ENCODE measurements at regions not wholly inside any gene's neighbourhood (a gene's known extent, or its start where the extent isn't known, plus 50 kb on each side); places are given as distances from the start of the nearest gene placed in this dataset.

DNA sequence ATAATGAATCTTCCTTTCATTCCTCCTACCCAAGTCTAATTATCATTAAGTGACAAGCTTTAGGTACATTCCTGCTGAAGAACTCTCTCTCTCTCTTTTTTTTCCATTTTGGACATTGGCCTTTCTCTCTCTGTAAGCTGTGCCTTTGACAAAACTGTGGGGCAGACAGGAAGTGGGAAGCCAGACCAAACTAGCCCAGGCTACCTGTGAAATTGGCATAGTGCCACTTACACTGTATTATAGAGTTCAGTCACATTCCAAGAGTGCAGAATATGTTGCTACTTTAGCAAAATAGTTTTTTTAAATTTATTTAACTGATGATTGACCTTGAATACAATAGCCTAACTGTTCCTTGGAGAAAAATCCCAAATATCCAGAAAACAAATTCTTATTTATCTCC is 381.5 kb upstream of the ETAA1 start:
- in situ Hi-C loops (cut with HindIII; ENCODE audit: low pct_ligation_motif_present, low sequenced_read_pairs), result no loop called here
- no peak for DNase-seq
- TF ChIP-seq, protein P1, sequence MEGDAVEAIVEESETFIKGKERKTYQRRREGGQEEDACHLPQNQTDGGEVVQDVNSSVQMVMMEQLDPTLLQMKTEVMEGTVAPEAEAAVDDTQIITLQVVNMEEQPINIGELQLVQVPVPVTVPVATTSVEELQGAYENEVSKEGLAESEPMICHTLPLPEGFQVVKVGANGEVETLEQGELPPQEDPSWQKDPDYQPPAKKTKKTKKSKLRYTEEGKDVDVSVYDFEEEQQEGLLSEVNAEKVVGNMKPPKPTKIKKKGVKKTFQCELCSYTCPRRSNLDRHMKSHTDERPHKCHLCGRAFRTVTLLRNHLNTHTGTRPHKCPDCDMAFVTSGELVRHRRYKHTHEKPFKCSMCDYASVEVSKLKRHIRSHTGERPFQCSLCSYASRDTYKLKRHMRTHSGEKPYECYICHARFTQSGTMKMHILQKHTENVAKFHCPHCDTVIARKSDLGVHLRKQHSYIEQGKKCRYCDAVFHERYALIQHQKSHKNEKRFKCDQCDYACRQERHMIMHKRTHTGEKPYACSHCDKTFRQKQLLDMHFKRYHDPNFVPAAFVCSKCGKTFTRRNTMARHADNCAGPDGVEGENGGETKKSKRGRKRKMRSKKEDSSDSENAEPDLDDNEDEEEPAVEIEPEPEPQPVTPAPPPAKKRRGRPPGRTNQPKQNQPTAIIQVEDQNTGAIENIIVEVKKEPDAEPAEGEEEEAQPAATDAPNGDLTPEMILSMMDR (IDR thresholded peaks at IDR 0.05; ENCODE audit: low read depth, low read length, missing control alignments), result no peak
- Histone ChIP-seq H3K27me3 (replicated peaks) (no peaks in the 10 kb centered on the region), H3K36me3 (replicated peaks) (no peaks in the 10 kb centered on the region), H3K4me3 (ENCODE audit: low read depth, low read length) (no peak overlapping the region), H3K27ac (no peak overlapping the region)

DNA sequence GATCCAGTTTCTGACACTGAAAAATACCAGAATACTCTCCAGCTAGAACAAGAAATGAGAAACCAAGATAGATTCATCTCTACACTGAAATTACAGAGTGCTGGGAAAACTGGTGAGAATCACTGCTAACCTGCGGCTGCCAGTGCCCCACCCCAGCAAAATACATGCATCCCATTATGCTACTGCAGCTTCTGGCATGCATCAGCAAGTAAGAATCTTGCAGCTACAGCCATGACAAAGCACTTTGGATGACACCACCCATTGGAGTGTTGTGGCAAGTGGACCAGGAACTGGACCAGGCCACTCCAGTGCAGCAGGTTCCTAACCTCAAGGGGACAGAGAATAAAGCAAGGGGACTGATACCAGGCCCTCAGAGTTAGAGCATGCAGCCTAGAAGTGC is 378.8 kb upstream of the ETAA1 start:
- DNase-seq, result no peak
- H3K27ac ChIP-seq, result no peak overlapping the region
- in situ Hi-C loops (cut with HindIII; ENCODE audit: low pct_ligation_motif_present, low sequenced_read_pairs), result no loop called here
- no peaks in the 10 kb centered on the region for H3K27me3 ChIP-seq (replicated peaks)
- TF ChIP-seq, protein P1 (IDR thresholded peaks at IDR 0.05; ENCODE audit: low read depth, low read length, missing control alignments), result no peak
- no peak overlapping the region for H3K4me3 ChIP-seq (ENCODE audit: low read depth, low read length)
- H3K36me3 ChIP-seq (replicated peaks), result no peaks in the 10 kb centered on the region

DNA sequence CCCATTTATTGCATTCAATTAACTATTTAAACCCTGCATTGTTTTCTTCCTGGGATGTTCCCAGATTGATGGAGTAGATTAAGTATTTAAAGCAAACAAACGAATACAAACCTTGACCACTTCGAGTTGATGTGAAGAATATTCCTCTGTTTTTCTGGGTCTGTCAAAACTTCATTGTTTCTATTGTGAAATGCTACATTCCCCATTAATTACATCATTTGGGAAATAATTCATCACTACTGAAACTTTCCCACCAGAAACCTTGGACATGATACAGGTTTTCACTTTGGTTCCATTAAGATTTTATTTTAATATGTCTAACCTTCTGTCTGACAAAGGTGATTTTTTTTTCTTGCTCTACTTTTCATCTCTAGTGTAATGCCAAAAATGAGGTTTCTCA is 365.1 kb upstream of the ETAA1 start:
- H3K27ac ChIP-seq, result no peak overlapping the region
- TF ChIP-seq, protein P1 (IDR thresholded peaks at IDR 0.05; ENCODE audit: low read depth, low read length, missing control alignments), result no peak
- no peak overlapping the region for H3K4me3 ChIP-seq (ENCODE audit: low read depth, low read length)
- no peak for DNase-seq
- no peaks in the 10 kb centered on the region for H3K27me3 ChIP-seq (replicated peaks)
- in situ Hi-C loops (cut with HindIII; ENCODE audit: low pct_ligation_motif_present, low sequenced_read_pairs), result no loop called here
- H3K36me3 ChIP-seq (replicated peaks), result no peaks in the 10 kb centered on the region

DNA sequence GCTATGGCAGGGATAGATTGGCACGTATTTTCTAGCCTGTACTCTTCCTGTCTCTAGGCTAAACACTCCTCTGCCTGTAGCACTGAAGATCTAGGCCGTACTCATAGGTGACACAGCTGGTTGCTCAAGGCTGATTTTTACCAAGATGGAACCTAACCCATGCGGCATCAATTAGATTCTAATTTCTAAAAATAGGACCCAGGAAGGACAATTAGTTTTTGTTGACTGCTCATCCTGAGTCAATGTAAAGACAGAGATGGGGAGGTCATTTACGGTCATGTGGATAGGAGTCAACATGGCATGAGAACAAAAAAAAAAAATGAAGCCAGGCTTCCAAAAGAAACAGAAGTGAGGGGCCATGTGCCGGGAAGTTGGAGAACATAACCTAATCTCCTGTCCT is 360.7 kb upstream of the ETAA1 start:
- H3K4me3 ChIP-seq (ENCODE audit: low read depth, low read length), result no peak overlapping the region
- TF ChIP-seq, protein P1 (IDR thresholded peaks at IDR 0.05; ENCODE audit: low read depth, low read length, missing control alignments), result no peak
- no peaks in the 10 kb centered on the region for H3K27me3 ChIP-seq (replicated peaks)
- H3K27ac ChIP-seq, result no peak overlapping the region
- no peaks in the 10 kb centered on the region for H3K36me3 ChIP-seq (replicated peaks)
- in situ Hi-C loops (cut with HindIII; ENCODE audit: low pct_ligation_motif_present, low sequenced_read_pairs), result no loop called here
- no peak for DNase-seq

- no peak for DNase-seq
- TF ChIP-seq, protein P1 (IDR thresholded peaks at IDR 0.05; ENCODE audit: low read depth, low read length, missing control alignments), result no peak
- Histone ChIP-seq H3K36me3 (replicated peaks) (no peaks in the 10 kb centered on the region), H3K4me3 (ENCODE audit: low read depth, low read length) (no peak overlapping the region), H3K27ac (no peak overlapping the region), H3K27me3 (replicated peaks) (no peaks in the 10 kb centered on the region)
- in situ Hi-C loops (cut with HindIII; ENCODE audit: low pct_ligation_motif_present, low sequenced_read_pairs), result no loop called here
These were observed 359.5 kb upstream of the ETAA1 start for GRCh38 chr2:67037655-67038054.

GRCh38 chr2:67038195-67038594 is 358.9 kb upstream of the ETAA1 start:
- DNase-seq, result no peak
- TF ChIP-seq, protein P1 (IDR thresholded peaks at IDR 0.05; ENCODE audit: low read depth, low read length, missing control alignments), result no peak
- H3K4me3 ChIP-seq (ENCODE audit: low read depth, low read length), result no peak overlapping the region
- no peak overlapping the region for H3K27ac ChIP-seq
- no peaks in the 10 kb centered on the region for H3K27me3 ChIP-seq (replicated peaks)
- in situ Hi-C loops (cut with HindIII; ENCODE audit: low pct_ligation_motif_present, low sequenced_read_pairs), result no loop called here
- H3K36me3 ChIP-seq (replicated peaks), result no peaks in the 10 kb centered on the region
